ENCODE measurements at regions not wholly inside any gene's neighbourhood (a gene's known extent, or its start where the extent isn't known, plus 50 kb on each side); places are given as distances from the start of the nearest gene placed in this dataset.

DNA sequence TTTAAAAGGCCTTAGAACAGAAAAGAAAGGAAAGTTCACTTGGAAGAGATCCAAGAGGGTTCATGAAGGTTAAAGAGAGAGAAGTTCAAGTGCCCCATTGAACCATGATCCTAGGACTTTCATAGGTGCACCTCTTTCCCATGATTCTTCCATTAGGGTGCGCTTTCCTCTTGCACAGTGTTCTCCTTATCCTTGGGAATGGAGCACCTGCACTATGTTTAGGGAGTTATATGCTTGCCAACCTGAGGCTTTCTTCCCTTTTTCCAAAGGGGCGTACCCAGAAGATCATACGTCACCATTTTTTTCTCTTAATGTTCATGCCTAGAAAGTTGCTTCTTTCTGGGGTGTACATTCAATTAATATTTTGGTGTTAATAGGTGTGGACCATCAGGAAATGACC lies 908.0 kb upstream of the SORCS1 start:
- no peak overlapping the region for H3K4ac ChIP-seq (replicated peaks; ENCODE audit: insufficient read length, low read depth, low read length)
- H3K23ac ChIP-seq (ENCODE audit: insufficient read length), result no peak overlapping the region
- no peak overlapping the region for H2BK5ac ChIP-seq (ENCODE audit: low read depth, low read length)
- DNase-seq (ENCODE audit: low read depth in 1 of 2, low spot score in 2 of 2) (no peak), FAIRE-seq (no peak)
- no peaks in the 10 kb centered on the region for H3K27me3 ChIP-seq (replicated peaks in 1 of 4; ENCODE audit: control insufficient read depth in 3 of 4, extremely low read depth in 1 of 4, insufficient read depth in 3 of 4, low read length in 3 of 4)
- POLR2A ChIA-PET (ENCODE audit: partially characterized antibody), result no interaction called here
- H3K79me2 ChIP-seq (ENCODE audit: control insufficient read depth in 1 of 2, insufficient read depth in 2 of 2, low read length in 2 of 2), result no peaks in the 10 kb centered on the region
- H4K5ac ChIP-seq (ENCODE audit: insufficient read length, low read depth, low read length), result no peak overlapping the region
- no peak overlapping the region for H3K27ac ChIP-seq (ENCODE audit: low read depth, low read length)
- no peaks in the 10 kb centered on the region for H3K79me1 ChIP-seq (ENCODE audit: low read depth, low read length)
- H3K4me1 ChIP-seq (replicated peaks in 1 of 4; ENCODE audit: control insufficient read depth in 3 of 4, insufficient read depth in 4 of 4, low read length in 3 of 4), result no peaks in the 10 kb centered on the region
- no peak overlapping the region for H2BK20ac ChIP-seq (ENCODE audit: low read length)
- H2BK12ac ChIP-seq (ENCODE audit: low read depth, low read length), result no peak overlapping the region
- no peak for TF ChIP-seq MAFK (IDR thresholded peaks at IDR 0.05; ENCODE audit: low read depth, low read length)
- H4K91ac ChIP-seq (replicated peaks; ENCODE audit: insufficient read length, low read length), result no peak overlapping the region
- no peak overlapping the region for H3K9ac ChIP-seq (replicated peaks in 1 of 4; ENCODE audit: extremely low read depth in 1 of 4, low read depth in 3 of 4, low read length in 3 of 4)
- no peak overlapping the region for H2BK120ac ChIP-seq (replicated peaks; ENCODE audit: low read depth, low read length)
- no peak overlapping the region for H2AFZ ChIP-seq (ENCODE audit: low read length)
- H3K18ac ChIP-seq (ENCODE audit: extremely low read depth, low read length), result no peak overlapping the region
- H3K23me2 ChIP-seq (ENCODE audit: low read depth, low read length), result no peaks in the 10 kb centered on the region
- no peaks in the 10 kb centered on the region for H4K20me1 ChIP-seq (replicated peaks in 1 of 2; ENCODE audit: control insufficient read depth in 1 of 2, insufficient read depth in 2 of 2, low read length in 2 of 2)
- H3K14ac ChIP-seq (ENCODE audit: insufficient read length), result no peak overlapping the region
- no peak overlapping the region for H2AK5ac ChIP-seq (ENCODE audit: low read depth, low read length)
- H3K4me3 ChIP-seq (ENCODE audit: extremely low read depth in 1 of 4, insufficient read depth in 2 of 4, low read depth in 3 of 4, low read length in 4 of 4), result no peak overlapping the region
- no peak overlapping the region for H3K56ac ChIP-seq (replicated peaks; ENCODE audit: insufficient read length, low read depth, low read length)
- H4K8ac ChIP-seq (ENCODE audit: extremely low read depth, insufficient read depth, low read length), result no peak overlapping the region
- CTCF ChIA-PET (ENCODE audit: partially characterized antibody), result no interaction called here
- H2BK15ac ChIP-seq (ENCODE audit: low read length), result no peak overlapping the region
- H3K36me3 ChIP-seq (ENCODE audit: control insufficient read depth in 2 of 4, insufficient read depth in 4 of 4, low read length in 3 of 4), result no peaks in the 10 kb centered on the region
- 63% methylated on average over 3 of the region's 3 CpGs; no CpG with 5 or more reads in 1 of the 2 experiments for WGBS, 2 experiments (ENCODE audit: extremely low coverage in 1 of 2, insufficient coverage in 1 of 2, insufficient read length in 1 of 2, insufficient replicate concordance in 2 of 2, low coverage in 1 of 2, low lambda C conversion rate in 2 of 2, missing lambda C conversion rate in 1 of 2)
- H3K4me2 ChIP-seq (ENCODE audit: insufficient read depth in 1 of 2, low read depth in 2 of 2, low read length in 2 of 2), result no peak overlapping the region
- no peaks in the 10 kb centered on the region for H3K9me3 ChIP-seq (ENCODE audit: insufficient read depth in 2 of 2, low read depth in 1 of 2, low read length in 1 of 2)
